Activated B cell treated with CpG ODN at 0.5 μM for 24 hours (primary cell): ENCODE measurements at regions not wholly inside any gene's neighbourhood (a gene's known extent, or its start where the extent isn't known, plus 50 kb on each side); places are given as distances from the start of the nearest gene placed in this dataset.

Experiments used
- ATAC-seq: fragments of 200-7000 bp; cut with Tn5 transposase; one replicate; pipeline ENCODE4 v1.10.0; 2021; ENCODE audit warnings: low read depth, mild to moderate bottlenecking, moderate library complexity
- CTCF ChIA-PET: fragments of 350-600 bp; sonication (Branson Sonifier 250); formaldehyde crosslinking; loops from one replicate; lab custom pipeline; 2021; ENCODE audit warnings: antibody characterized with exemption; lab: Charles Lee
- POLR2A ChIA-PET: fragments of 350-600 bp; sonication (Branson Sonifier 250); formaldehyde crosslinking; loops from one replicate; lab custom pipeline; 2021; ENCODE audit warnings: antibody characterized with exemption; lab: Charles Lee
- DNase-seq: peaks from one replicate; pipeline ENCODE4 v3.0.0; 2022
- H3K27ac Mint-ChIP-seq: one replicate; pipeline ENCODE4 v1.8.0; 2020; ENCODE audit warnings: mixed read lengths
- H3K27me3 Mint-ChIP-seq: one replicate; pipeline ENCODE4 v1.8.0; 2021; ENCODE audit warnings: mixed read lengths
- H3K36me3 Mint-ChIP-seq: one replicate; pipeline ENCODE4 v1.8.0; 2021; ENCODE audit warnings: low read depth, mixed read lengths
- H3K4me1 Mint-ChIP-seq: one replicate; pipeline ENCODE4 v1.8.0; 2021; ENCODE audit warnings: mixed read lengths
- H3K4me3 Mint-ChIP-seq: one replicate; pipeline ENCODE4 v1.8.0; 2020; ENCODE audit warnings: mild to moderate bottlenecking, mixed read lengths
- H3K9me3 Mint-ChIP-seq: one replicate; pipeline ENCODE4 v1.8.0; 2020; ENCODE audit warnings: mixed read lengths
- CTCF ChIP-seq: fragments of 200-600 bp; IDR thresholded peaks from one replicate; pipeline ENCODE4 v1.8.0; 2022; ENCODE audit warnings: antibody characterized with exemption, mild to moderate bottlenecking
- intact Hi-C: fragments of 100-400 bp; cut with micrococcal nuclease; formaldehyde crosslinking; loops from one replicate; pipeline ENCODE4 v1.15.1; 2024

DNA sequence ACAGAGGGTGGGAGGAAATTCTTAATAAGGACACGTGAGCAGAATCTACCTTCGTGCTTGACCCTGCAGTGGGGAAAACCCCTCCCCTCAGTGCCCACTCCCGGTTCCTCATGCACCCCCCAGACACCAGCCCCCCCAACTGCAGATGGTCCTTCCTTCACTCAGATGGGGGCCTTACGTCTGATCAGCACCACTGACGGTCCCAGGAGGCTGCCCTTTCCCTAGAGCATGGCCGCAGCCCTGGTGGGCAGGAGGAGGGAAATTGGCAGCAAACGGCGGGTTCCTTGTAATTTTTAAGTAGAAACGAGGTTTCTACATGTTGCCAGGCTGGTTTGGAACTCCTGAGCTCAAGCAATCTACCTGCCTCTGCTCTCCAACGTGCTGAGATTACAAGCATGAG, 477.7 kb downstream of the TBC1D22A start:
- DNase-seq = no peak
- ChIA-PET POLR2A (no interaction called here), CTCF (no interaction called here)
- H3K9me3 Mint-ChIP-seq = no peaks in the 10 kb centered on the region
- TF ChIP-seq CTCF = no peak
- H3K4me1 Mint-ChIP-seq = no peaks in the 10 kb centered on the region
- ATAC-seq = no peak
- H3K36me3 Mint-ChIP-seq = no peaks in the 10 kb centered on the region
- peaks cover 18% of the 10 kb centered on the region for H3K27me3 Mint-ChIP-seq
- intact Hi-C loops = no loop called here
- no peak overlapping the region for H3K27ac Mint-ChIP-seq
- H3K4me3 Mint-ChIP-seq = no peak overlapping the region

GRCh38 chr22:47239474-47239860, 477.0 kb downstream of the TBC1D22A start:
- POLR2A ChIA-PET = no interaction called here
- no peaks in the 10 kb centered on the region for H3K4me1 Mint-ChIP-seq
- intact Hi-C loops = no loop called here
- H3K4me3 Mint-ChIP-seq = no peak overlapping the region
- H3K27ac Mint-ChIP-seq = no peak overlapping the region
- H3K36me3 Mint-ChIP-seq = no peaks in the 10 kb centered on the region
- no peaks in the 10 kb centered on the region for H3K9me3 Mint-ChIP-seq
- CTCF ChIA-PET = no interaction called here
- ATAC-seq (no peak), DNase-seq (no peak)
- TF ChIP-seq CTCF = no peak
- H3K27me3 Mint-ChIP-seq = peaks cover 16% of the 10 kb centered on the region

DNA sequence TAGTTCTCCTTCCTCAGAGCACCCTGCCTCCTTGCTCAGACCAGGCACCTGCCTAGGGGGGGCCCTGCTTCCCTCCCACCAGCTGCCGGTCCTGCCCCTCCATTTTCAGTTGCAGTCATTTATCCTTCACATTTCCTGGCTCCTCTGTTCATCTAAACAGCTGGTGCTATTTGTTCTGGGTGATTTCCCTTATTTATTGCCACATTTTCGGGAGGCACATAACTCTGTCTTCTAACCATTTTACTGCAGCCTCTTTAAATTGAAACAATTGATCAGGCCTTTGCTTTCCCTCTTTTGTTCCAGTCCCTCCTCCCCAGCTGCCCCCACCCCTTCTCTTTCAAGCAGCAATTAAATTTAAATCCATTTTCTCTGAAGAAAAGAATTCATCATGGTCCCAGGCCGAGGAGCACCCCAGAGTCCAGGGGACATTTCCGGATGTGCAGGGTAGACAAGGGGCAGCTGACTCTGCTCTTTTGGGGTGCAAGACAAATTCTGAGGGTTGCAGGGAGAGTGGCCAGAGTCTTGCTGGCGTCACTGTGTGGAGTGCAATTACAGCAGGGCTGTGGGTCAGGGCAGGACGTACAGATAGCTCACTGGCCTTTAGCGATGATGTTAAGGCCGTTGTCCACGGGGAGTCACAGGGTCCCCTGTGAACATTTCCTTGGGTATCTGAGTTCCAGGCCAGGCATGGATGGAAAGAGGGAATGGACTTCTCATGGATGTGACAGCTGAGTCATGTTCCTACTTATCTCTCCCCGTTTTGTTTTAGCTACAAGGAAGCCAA, 476.4 kb downstream of the TBC1D22A start:
- TF ChIP-seq CTCF = no peak
- H3K4me3 Mint-ChIP-seq = no peak overlapping the region
- intact Hi-C loops = no loop called here
- no peaks in the 10 kb centered on the region for H3K4me1 Mint-ChIP-seq
- ATAC-seq (no peak), DNase-seq (no peak)
- no peak overlapping the region for H3K27ac Mint-ChIP-seq
- peaks cover 13% of the 10 kb centered on the region for H3K27me3 Mint-ChIP-seq
- H3K36me3 Mint-ChIP-seq = no peaks in the 10 kb centered on the region
- CTCF ChIA-PET = no interaction called here
- H3K9me3 Mint-ChIP-seq = peaks cover 1% of the 10 kb centered on the region
- POLR2A ChIA-PET = no interaction called here

GRCh38 chr22:47237890-47238480, 475.5 kb downstream of the TBC1D22A start:
- ChIA-PET POLR2A (no interaction called here), CTCF (interaction anchor here (1.2 kb wide), 1 partner anchor 24 kb away, joined by 3 read pairs; no protein-coding TSS in a partner anchor)
- H3K9me3 Mint-ChIP-seq = peaks cover 8% of the 10 kb centered on the region
- no peak for ATAC-seq
- intact Hi-C loops = no loop called here
- peaks cover 12% of the 10 kb centered on the region for H3K27me3 Mint-ChIP-seq
- no peak for TF ChIP-seq CTCF
- DNase-seq = no peak
- no peaks in the 10 kb centered on the region for H3K4me1 Mint-ChIP-seq
- no peak overlapping the region for H3K4me3 Mint-ChIP-seq
- H3K36me3 Mint-ChIP-seq = no peaks in the 10 kb centered on the region
- no peak overlapping the region for H3K27ac Mint-ChIP-seq

GRCh38 chr22:47236718-47237117, 474.3 kb downstream of the TBC1D22A start:
- peaks cover 9% of the 10 kb centered on the region for H3K27me3 Mint-ChIP-seq
- no peak overlapping the region for H3K27ac Mint-ChIP-seq
- H3K4me1 Mint-ChIP-seq = no peaks in the 10 kb centered on the region
- ChIA-PET CTCF (interaction anchor here (1.2 kb wide), 1 partner anchor 23 kb away, joined by 3 read pairs; no protein-coding TSS in a partner anchor), POLR2A (no interaction called here)
- H3K9me3 Mint-ChIP-seq = peaks cover 8% of the 10 kb centered on the region
- intact Hi-C loops = no loop called here
- DNase-seq (no peak), ATAC-seq (no peak)
- TF ChIP-seq CTCF = no peak
- H3K4me3 Mint-ChIP-seq = no peak overlapping the region
- no peaks in the 10 kb centered on the region for H3K36me3 Mint-ChIP-seq
